Cardiac fibroblast (primary cell): ENCODE measurements at regions not wholly inside any gene's neighbourhood (a gene's known extent, or its start where the extent isn't known, plus 50 kb on each side); places are given as distances from the start of the nearest gene placed in this dataset.

Experiments used
- DNase-seq, 2 donors: peaks; one replicate each; pipeline versions ENCODE4 v3.0.0 to v3.0.0-alpha.2; 2010; ENCODE audit warnings: low read depth in 2 of 2
- H3K4me3 ChIP-seq, 2 donors: replicated peaks in 1 of 2; 1 replicate in 1 of 2; 2 replicates in 1 of 2; pipeline ENCODE4 v1.5.1; 2011; ENCODE audit warnings: low read depth in 2 of 2, low read length in 2 of 2, mild to moderate bottlenecking in 2 of 2, moderate library complexity in 1 of 2
- CTCF ChIP-seq: IDR thresholded peaks from one replicate; pipeline ENCODE4 v1.5.1; 2011; ENCODE audit warnings: low read depth, mild to moderate bottlenecking, low read length, inconsistent platforms

DNA sequence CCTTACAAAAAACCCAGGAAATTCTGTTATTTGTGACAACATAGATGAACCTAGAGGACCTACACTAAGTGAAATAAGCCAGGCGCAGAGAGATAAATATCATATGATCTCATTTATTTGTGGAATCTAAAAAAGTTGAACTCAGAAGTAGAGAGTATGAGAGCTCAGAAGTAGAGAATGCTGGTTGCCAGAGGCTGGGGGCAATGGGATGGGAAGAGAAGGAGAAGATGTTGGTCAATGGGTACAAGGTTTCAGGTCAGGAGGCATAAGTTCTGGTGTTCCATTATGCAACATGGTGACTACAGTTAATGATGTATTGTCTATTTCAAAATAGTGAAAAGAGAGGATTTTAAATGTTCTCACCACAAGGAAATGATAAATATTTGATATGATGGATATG lies 259.1 kb upstream of the POU3F1 start:
- no peak for TF ChIP-seq CTCF
- no peak for DNase-seq
- no peak overlapping the region for H3K4me3 ChIP-seq

DNA sequence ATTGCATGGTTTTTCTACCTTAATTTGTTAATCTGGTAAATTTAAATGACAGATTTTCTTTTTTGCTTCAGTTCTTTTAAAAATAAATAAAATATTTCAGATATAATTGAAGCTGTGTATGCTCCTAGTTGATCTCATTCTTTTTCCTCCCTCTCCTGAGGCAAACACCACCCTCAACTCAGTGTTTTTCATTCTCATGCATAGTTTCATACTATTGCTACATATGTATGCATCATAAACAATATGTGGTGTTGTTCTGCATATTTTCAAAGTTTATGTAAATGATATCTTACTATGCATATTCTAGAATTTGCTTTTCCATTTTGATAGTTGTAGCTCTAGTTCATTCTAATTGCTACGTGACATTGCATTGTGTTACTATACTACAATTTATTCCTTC lies 257.2 kb upstream of the POU3F1 start:
- no peak for TF ChIP-seq CTCF
- no peak overlapping the region for H3K4me3 ChIP-seq
- DNase-seq = no peak

DNA sequence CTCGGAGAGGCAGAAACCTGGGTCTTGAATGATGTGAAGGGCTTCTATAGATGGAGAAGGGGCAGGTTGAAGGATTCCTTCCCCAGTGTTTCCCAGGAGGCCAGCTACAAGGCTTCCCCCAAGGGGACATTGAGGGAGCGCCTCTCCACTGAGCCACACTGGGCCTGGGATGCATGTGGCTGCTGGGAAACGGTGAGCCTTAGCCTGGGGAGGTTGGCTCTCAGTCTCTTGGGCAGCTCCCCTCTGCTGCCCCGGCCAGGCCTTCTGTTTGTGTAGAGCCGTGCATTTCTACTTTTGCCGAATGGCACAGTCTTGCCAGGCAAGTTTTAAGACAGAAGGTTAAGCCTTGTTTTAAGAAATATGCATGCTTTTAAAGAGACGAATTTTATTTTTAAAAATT lies 254.4 kb upstream of the POU3F1 start:
- DNase-seq = no peak
- H3K4me3 ChIP-seq = no peak overlapping the region
- TF ChIP-seq CTCF = no peak

DNA sequence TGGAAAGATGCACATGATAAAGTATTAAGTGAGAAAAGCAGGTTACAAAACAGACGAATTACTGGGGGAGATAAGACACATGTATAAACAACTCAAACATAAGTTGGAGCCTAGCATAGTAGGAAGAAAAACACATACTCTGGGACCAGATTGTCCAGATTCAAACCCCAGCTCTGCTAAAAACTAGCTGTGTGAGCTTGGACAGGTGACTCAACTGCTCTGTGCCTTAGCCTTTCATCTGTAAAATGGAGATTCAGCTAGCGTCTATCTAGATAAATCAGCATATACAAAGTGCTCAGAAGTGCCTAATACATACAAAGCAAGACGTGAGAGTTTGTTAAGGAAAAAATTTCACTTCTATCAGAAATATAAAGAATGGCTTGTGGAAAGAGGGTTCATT lies 254.0 kb upstream of the POU3F1 start:
- no peak overlapping the region for H3K4me3 ChIP-seq
- TF ChIP-seq CTCF = no peak
- no peak for DNase-seq

DNA sequence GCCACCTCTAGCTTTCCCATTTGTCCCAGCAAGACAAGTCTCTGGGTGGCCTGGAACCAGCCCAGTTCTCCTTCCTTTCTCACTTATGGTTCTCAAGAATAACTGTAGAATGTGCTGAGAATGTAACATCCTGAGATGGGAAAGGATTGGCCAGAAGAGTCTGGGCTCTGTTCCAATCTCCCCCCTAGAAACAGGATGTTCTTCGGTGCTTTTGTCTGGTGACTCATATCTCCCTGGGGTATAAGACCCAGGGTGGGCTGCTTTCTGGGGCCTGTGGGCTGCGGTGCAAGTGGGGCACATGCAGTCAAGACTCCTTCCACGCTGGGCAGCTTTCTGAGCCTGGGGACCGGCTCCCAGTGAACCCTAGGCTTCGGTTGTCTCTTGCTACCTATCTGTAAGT lies 251.2 kb upstream of the POU3F1 start:
- no peak overlapping the region for H3K4me3 ChIP-seq
- DNase-seq = no peak
- TF ChIP-seq CTCF = no peak

DNA sequence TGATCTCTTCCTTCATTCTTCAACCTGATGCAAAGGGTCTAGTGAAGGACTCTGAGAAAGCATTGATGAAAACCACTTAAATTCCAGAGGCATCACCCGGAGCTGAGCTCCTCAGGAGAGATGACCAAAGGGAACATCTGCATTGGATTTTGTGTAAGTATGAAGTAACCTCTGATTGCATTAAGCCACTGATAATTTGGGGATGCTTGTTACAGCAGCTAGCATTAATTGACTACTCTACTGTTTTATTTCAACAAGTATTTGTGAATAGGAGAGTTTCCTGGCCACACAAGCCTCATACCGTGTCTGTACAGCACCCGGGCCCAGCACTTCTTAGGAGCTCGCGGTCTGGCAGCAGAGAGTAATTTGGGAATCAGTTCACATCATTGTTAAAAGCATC lies 250.7 kb upstream of the POU3F1 start:
- no peak overlapping the region for H3K4me3 ChIP-seq
- DNase-seq = no peak
- no peak for TF ChIP-seq CTCF

GRCh38 chr1:38296047-38296446 lies 249.5 kb upstream of the POU3F1 start:
- no peak for DNase-seq
- TF ChIP-seq CTCF = no peak
- no peak overlapping the region for H3K4me3 ChIP-seq
